Thyroid gland (tissue), 4 donors: ENCODE measurements at regions not wholly inside any gene's neighbourhood (a gene's known extent, or its start where the extent isn't known, plus 50 kb on each side); places are given as distances from the start of the nearest gene placed in this dataset.
"Not testable (repeated sequence)": the region's sequence is repeated elsewhere in the genome, so short reads cannot be mapped to it uniquely, and the experiment has no call there.

ENCODE experiments used
- CTCF ChIP-seq, 6 experiments: fragments of 200-600 bp in 3 of 6; fragments of 450-650 bp in 3 of 6; sonication (generic) in 3 of 6; IDR thresholded peaks; one replicate each; pipeline ENCODE4 v1.5.1; 2016 to 2019; ENCODE audit warnings: antibody characterized with exemption in 6 of 6, mild to moderate bottlenecking in 2 of 6, inconsistent platforms in 1 of 6, moderate library complexity in 1 of 6
- POLR2A ChIP-seq, 2 donors: fragments of 450-650 bp; IDR thresholded peaks; one replicate each; pipeline ENCODE4 v1.6.1; 2017; ENCODE audit warnings: antibody characterized with exemption in 2 of 2, mild to moderate bottlenecking in 2 of 2, moderate library complexity in 1 of 2

GRCh38 chr13:78526044-78526443 lies 77.3 kb downstream of the POU4F1 start:
- TF ChIP-seq POLR2A, CTCF (IDR thresholded peaks at IDR 0.05): not testable (repeated sequence)
